ENCODE measurements at regions not wholly inside any gene's neighbourhood (a gene's known extent, or its start where the extent isn't known, plus 50 kb on each side); places are given as distances from the start of the nearest gene placed in this dataset.

DNA sequence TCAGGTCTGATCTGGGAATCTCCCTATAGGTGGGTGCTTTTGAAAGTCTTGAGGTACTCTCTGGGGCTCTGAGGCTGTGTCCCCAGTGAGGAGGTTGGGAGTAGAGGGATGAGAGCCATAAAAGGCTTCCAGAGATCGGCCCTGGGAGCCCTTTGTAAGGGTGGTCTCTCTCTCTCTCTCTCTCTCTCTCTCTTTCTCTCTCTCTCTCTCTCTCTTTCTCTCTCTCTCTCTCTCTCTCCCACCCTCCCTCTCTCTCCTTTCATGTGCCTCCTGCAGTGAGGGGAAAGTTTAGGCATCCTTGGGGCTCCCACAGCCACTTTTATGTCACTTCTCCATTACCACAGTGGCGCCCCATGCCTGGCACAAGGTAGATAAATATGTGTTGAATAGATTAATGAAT, 271.3 kb upstream of the N4BP1 start:
- intact Hi-C loops (cut with DNase I), result no loop called here
- H3K4me1 ChIP-seq, result peaks cover 0 to 13% (median 10%) of the 10 kb centered on the region in 4 donors
- no peak for DNase-seq (ENCODE audit: extremely low spot score)
- TF ChIP-seq EP300 (IDR thresholded peaks at IDR 0.05) (no peak), CTCF (IDR thresholded peaks at IDR 0.05) (no peak), POLR2AphosphoS5 (IDR thresholded peaks at IDR 0.05) (no peak), POLR2A (IDR thresholded peaks at IDR 0.05; ENCODE audit: low read depth) (no peak)
- H3K9me3 ChIP-seq, result no peaks in the 10 kb centered on the region
- no peak overlapping the region for H3K4me3 ChIP-seq
- no peaks in the 10 kb centered on the region for H3K36me3 ChIP-seq
- WGBS, result 79% methylated on average over 2 of the region's 2 CpGs
- no peak overlapping the region for H3K27ac ChIP-seq (replicated peaks in 1 of 4)
- H3K27me3 ChIP-seq, result peaks cover 0 to 5% (median 0%) of the 10 kb centered on the region in 4 donors

DNA sequence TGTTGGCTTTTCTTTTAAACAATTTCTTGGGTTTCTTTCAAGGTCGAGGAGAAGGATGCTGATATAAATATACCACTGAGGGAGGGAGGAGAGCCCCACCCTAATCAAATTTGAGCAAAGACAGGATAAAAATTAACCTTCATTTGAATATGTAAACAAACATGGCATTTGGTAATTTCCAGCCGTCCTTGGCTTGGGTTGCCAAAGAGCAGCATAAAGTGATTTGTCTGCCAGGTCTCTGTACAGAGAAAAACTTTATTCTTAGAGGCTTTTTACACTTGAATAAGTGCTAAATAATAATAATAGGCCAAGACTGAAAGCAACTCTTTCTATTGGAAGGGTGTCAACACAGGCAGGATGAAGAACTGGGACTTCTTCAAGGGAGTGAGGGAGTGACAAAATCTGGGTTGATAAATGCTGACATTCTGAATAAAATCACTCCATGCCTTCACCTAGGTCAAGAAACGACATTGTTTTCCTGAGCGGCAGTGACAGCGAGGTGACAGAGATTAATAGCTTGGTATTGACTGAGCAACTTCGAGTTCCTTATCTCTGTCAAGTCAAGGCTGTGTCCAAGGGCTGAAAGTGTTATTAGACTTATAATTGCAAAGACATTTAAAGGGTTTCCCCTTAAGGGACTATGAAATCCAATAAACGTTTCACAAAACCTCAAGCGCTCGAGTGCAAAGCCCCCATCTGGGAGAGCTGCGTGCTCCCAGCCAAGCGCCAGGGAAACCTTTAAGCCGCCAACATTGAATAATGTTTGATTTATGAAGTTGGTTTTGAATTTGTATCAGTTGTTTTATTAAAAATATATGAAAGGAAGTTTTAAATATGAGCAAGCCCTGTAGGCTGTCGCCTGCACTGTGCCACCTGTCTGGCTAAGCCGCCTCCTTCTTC, 269.5 kb upstream of the N4BP1 start:
- Histone ChIP-seq H3K9me3 (no peaks in the 10 kb centered on the region), H3K27me3 (peaks cover 0 to 5% (median 0%) of the 10 kb centered on the region in 4 donors), H3K27ac (replicated peaks in 1 of 4) (no peak overlapping the region), H3K4me3 (no peak overlapping the region), H3K36me3 (no peaks in the 10 kb centered on the region), H3K4me1 (peaks cover 0 to 13% (median 10%) of the 10 kb centered on the region in 4 donors)
- no peak for DNase-seq (ENCODE audit: extremely low spot score)
- 47% methylated on average over 14 of the region's 14 CpGs for WGBS
- intact Hi-C loops (cut with DNase I), result no loop called here
- TF ChIP-seq EP300 (IDR thresholded peaks at IDR 0.05) (no peak), POLR2AphosphoS5 (IDR thresholded peaks at IDR 0.05) (no peak), POLR2A (IDR thresholded peaks at IDR 0.05; ENCODE audit: low read depth) (no peak)

DNA sequence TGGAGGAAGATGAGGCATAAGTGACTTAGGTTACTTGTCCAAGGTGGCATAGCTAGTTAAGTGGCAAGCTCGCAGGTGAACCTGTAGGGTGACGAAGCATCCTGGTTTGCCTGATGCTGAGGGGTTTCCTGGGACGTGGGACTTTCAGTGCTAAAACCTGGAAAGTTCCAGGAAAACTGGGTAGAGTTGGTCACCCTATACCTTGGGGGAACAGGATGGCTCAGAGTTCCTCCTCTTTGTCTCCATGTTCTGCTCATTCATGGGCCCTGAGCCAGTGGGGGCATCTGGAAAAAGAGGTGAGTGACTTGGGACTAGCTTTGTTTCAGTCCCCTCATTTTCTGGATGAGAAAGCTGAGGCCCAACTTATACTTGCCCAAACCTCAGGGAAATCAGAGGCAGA, 268.0 kb upstream of the N4BP1 start:
- no peak overlapping the region for H3K4me3 ChIP-seq
- no peak overlapping the region for H3K27ac ChIP-seq (replicated peaks in 1 of 4)
- no peak for DNase-seq (ENCODE audit: extremely low spot score)
- WGBS, result 83% methylated on average over 3 of the region's 3 CpGs
- H3K9me3 ChIP-seq, result no peaks in the 10 kb centered on the region
- H3K27me3 ChIP-seq, result peaks cover 0 to 5% (median 0%) of the 10 kb centered on the region in 4 donors
- intact Hi-C loops (cut with DNase I), result no loop called here
- H3K36me3 ChIP-seq, result no peaks in the 10 kb centered on the region
- peaks cover 0 to 13% (median 10%) of the 10 kb centered on the region in 4 donors for H3K4me1 ChIP-seq
- TF ChIP-seq EP300 (IDR thresholded peaks at IDR 0.05) (no peak), CTCF (IDR thresholded peaks at IDR 0.05) (no peak), POLR2AphosphoS5 (IDR thresholded peaks at IDR 0.05) (no peak), POLR2A (IDR thresholded peaks at IDR 0.05; ENCODE audit: low read depth) (no peak)

- no peak overlapping the region for H3K4me3 ChIP-seq
- no peaks in the 10 kb centered on the region for H3K9me3 ChIP-seq
- H3K4me1 ChIP-seq, result no peaks in the 10 kb centered on the region
- H3K27me3 ChIP-seq, result no peaks in the 10 kb centered on the region
- 69% methylated on average over 2 of the region's 2 CpGs for WGBS
- H3K36me3 ChIP-seq, result no peaks in the 10 kb centered on the region
- intact Hi-C loops (cut with DNase I), result no loop called here
- H3K27ac ChIP-seq (replicated peaks in 1 of 4), result no peak overlapping the region
- TF ChIP-seq EP300 (IDR thresholded peaks at IDR 0.05), result no peak
- TF ChIP-seq CTCF (IDR thresholded peaks at IDR 0.05), result no peak
- TF ChIP-seq POLR2AphosphoS5 (IDR thresholded peaks at IDR 0.05), result no peak
- no peak for DNase-seq (ENCODE audit: extremely low spot score)
Measured at GRCh38 chr16:48870141-48870540, 260.2 kb upstream of the N4BP1 start.

DNA sequence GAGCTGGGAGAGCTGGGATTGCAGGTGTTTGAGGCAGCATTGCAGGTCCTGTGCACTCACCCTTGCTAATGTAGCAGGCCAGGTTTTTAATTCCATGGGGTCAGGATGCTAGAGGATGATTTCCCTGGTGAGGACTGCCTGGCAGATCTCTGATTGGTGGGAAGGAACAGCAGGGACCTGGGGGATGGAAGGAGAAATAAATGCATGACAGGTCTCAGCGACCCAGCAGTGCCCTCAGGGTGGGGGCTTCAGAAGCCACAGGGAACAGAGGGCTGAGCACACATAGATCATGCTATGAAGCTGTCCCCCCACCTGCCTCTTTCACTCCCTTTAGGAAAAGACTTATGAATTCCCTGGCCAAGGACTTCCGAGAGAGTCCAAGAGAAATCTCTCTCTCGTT, 255.5 kb upstream of the N4BP1 start:
- H3K27me3 ChIP-seq, result no peaks in the 10 kb centered on the region
- no peaks in the 10 kb centered on the region for H3K4me1 ChIP-seq
- H3K4me3 ChIP-seq, result no peak overlapping the region
- peaks cover 0 to 13% (median 0%) of the 10 kb centered on the region in 4 donors for H3K9me3 ChIP-seq
- intact Hi-C loops (cut with DNase I), result loop anchor here (10.0 kb wide), 1 partner anchor 129 kb away; no protein-coding TSS in a partner anchor
- no peak for DNase-seq (ENCODE audit: extremely low spot score)
- H3K36me3 ChIP-seq, result no peaks in the 10 kb centered on the region
- WGBS, result 59% methylated on average over 3 of the region's 3 CpGs
- no peak overlapping the region for H3K27ac ChIP-seq (replicated peaks in 1 of 4)
- TF ChIP-seq POLR2A (IDR thresholded peaks at IDR 0.05; ENCODE audit: low read depth) (no peak), EP300 (IDR thresholded peaks at IDR 0.05) (no peak)
